Fibroblast of lung (primary cell): ENCODE measurements at regions not wholly inside any gene's neighbourhood (a gene's known extent, or its start where the extent isn't known, plus 50 kb on each side); places are given as distances from the start of the nearest gene placed in this dataset.

ENCODE experiments used
- DNase-seq, 2 donors: peaks; one replicate each; pipeline versions ENCODE4 v3.0.0 to v3.0.0-alpha.2; 2010; ENCODE audit warnings: low read depth in 2 of 2
- H2AFZ ChIP-seq: 2 replicates; pipeline ENCODE4 v1.5.1; 2012; ENCODE audit warnings: low read length, control low read depth, inconsistent platforms
- H3K27ac ChIP-seq: 2 replicates; pipeline ENCODE4 v1.5.1; 2011; ENCODE audit warnings: low read length, control low read depth; ENCODE audit not compliant: insufficient read depth
- H3K27me3 ChIP-seq: 2 replicates; pipeline ENCODE4 v1.5.1; 2011; ENCODE audit warnings: mild to moderate bottlenecking, low read length; ENCODE audit not compliant: control insufficient read depth, insufficient read depth
- H3K36me3 ChIP-seq: 2 replicates; pipeline ENCODE4 v1.5.1; 2011; ENCODE audit warnings: low read length; ENCODE audit not compliant: control insufficient read depth, insufficient read depth
- H3K4me1 ChIP-seq: 2 replicates; pipeline ENCODE4 v1.5.1; 2011; ENCODE audit warnings: low read length; ENCODE audit not compliant: control insufficient read depth, insufficient read depth; ENCODE audit errors: extremely low read depth
- H3K4me2 ChIP-seq: 2 replicates; pipeline ENCODE4 v1.5.1; 2011; ENCODE audit warnings: low read length, control low read depth; ENCODE audit not compliant: insufficient read depth; ENCODE audit errors: extremely low read depth
- H3K4me3 ChIP-seq, 4 experiments: fragments of 200-600 bp in 1 of 4; sonication (generic) in 1 of 4; replicated peaks in 1 of 4; 2 replicates each; pipeline ENCODE4 v1.5.1; 2011 to 2016; ENCODE audit warnings: low read length in 4 of 4, low read depth in 3 of 4, mild to moderate bottlenecking in 3 of 4, control low read depth in 2 of 4, inconsistent platforms in 1 of 4, mixed read lengths in 1 of 4; ENCODE audit not compliant: insufficient read depth in 1 of 4; ENCODE audit errors: control extremely low read depth in 1 of 4
- H3K79me2 ChIP-seq: 2 replicates; pipeline ENCODE4 v1.5.1; 2012; ENCODE audit warnings: mild to moderate bottlenecking, low read length, inconsistent platforms; ENCODE audit not compliant: control insufficient read depth, insufficient read depth
- H3K9ac ChIP-seq: 2 replicates; pipeline ENCODE4 v1.5.1; 2011; ENCODE audit warnings: mild to moderate bottlenecking, low read length, control low read depth; ENCODE audit not compliant: insufficient read depth
- H3K9me3 ChIP-seq: 2 replicates; pipeline ENCODE4 v1.5.1; 2012; ENCODE audit warnings: low read depth, low read length; ENCODE audit not compliant: control insufficient read depth, insufficient read depth
- H4K20me1 ChIP-seq: 2 replicates; pipeline ENCODE4 v1.5.1; 2011; ENCODE audit warnings: low read length; ENCODE audit not compliant: control insufficient read depth, insufficient read depth; ENCODE audit errors: extremely low read depth
- EZH2 ChIP-seq: IDR thresholded peaks from 2 replicates; pipeline ENCODE4 v1.5.1; 2012; ENCODE audit warnings: low read length, control low read depth, mild to moderate bottlenecking; ENCODE audit errors: missing control alignments
- TF ChIP-seq, protein P1 (sequence below), 2 donors: IDR thresholded peaks in 1 of 2; conservative IDR thresholded peaks in 1 of 2; 1 replicate in 1 of 2; 2 replicates in 1 of 2; pipeline ENCODE4 v1.5.1; 2011 to 2012; ENCODE audit warnings: low read length in 2 of 2, control low read depth in 1 of 2, inconsistent platforms in 1 of 2, low read depth in 1 of 2, mild to moderate bottlenecking in 1 of 2

DNA sequence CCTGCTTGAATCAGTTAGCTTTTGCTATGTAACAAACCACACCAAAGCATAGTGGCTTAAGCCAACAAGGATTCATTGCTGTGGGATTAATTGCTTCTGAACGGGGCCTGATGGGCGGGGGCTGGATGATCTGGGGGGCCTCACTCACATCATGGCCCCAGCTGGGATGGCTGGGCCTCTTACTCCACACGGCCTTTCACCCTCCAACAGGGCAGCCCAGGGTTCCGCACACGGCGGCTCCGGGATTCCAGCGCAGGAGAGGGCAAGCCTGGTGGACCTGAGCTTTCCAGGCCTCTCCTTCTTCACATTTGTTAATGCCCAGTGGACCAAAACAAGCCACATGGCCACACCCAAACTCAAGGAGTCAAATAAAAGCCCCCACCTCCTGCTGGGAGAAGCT is 86.3 kb upstream of the PHLPP1 start:
- H4K20me1 ChIP-seq, result no peaks in the 10 kb centered on the region
- H3K79me2 ChIP-seq, result no peaks in the 10 kb centered on the region
- H3K4me3 ChIP-seq, result no peak overlapping the region
- no peaks in the 10 kb centered on the region for H3K9me3 ChIP-seq
- no peak for DNase-seq
- H3K27ac ChIP-seq, result no peak overlapping the region
- no peaks in the 10 kb centered on the region for H3K27me3 ChIP-seq
- H2AFZ ChIP-seq, result no peak overlapping the region
- H3K4me2 ChIP-seq, result no peak overlapping the region
- H3K4me1 ChIP-seq, result no peaks in the 10 kb centered on the region
- TF ChIP-seq, protein P1, sequence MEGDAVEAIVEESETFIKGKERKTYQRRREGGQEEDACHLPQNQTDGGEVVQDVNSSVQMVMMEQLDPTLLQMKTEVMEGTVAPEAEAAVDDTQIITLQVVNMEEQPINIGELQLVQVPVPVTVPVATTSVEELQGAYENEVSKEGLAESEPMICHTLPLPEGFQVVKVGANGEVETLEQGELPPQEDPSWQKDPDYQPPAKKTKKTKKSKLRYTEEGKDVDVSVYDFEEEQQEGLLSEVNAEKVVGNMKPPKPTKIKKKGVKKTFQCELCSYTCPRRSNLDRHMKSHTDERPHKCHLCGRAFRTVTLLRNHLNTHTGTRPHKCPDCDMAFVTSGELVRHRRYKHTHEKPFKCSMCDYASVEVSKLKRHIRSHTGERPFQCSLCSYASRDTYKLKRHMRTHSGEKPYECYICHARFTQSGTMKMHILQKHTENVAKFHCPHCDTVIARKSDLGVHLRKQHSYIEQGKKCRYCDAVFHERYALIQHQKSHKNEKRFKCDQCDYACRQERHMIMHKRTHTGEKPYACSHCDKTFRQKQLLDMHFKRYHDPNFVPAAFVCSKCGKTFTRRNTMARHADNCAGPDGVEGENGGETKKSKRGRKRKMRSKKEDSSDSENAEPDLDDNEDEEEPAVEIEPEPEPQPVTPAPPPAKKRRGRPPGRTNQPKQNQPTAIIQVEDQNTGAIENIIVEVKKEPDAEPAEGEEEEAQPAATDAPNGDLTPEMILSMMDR (conservative IDR thresholded peaks at IDR 0.05 in 1 of 2, IDR thresholded peaks at IDR 0.05 in 1 of 2; ENCODE audit: low read depth in 1 of 2, low read length in 2 of 2), result no peak
- TF ChIP-seq EZH2, result no peak
- no peak overlapping the region for H3K9ac ChIP-seq
- no peaks in the 10 kb centered on the region for H3K36me3 ChIP-seq

DNA sequence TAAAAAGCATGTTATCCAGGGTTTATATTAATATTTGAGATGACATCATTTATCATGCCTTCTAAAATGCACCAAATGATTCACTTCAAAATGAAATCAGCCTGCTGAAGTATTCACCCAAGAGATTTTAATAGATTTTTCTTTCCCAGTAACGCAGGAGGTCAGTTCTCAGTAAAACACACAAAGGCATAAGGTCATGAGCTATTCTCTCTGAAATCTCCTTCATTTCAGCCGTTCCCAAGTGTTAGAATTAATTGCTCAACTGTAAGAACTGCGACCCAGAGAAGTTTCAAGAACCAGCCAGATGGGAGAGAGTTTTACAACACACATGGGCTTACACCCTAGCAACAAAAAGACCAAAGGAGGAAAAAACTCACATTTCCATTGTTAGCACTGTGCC is 84.2 kb upstream of the PHLPP1 start:
- H3K4me2 ChIP-seq, result no peak overlapping the region
- no peaks in the 10 kb centered on the region for H3K4me1 ChIP-seq
- H3K9me3 ChIP-seq, result no peaks in the 10 kb centered on the region
- TF ChIP-seq EZH2, result no peak
- TF ChIP-seq, protein P1 (conservative IDR thresholded peaks at IDR 0.05 in 1 of 2, IDR thresholded peaks at IDR 0.05 in 1 of 2; ENCODE audit: low read depth in 1 of 2, low read length in 2 of 2), result no peak
- H3K27me3 ChIP-seq, result no peaks in the 10 kb centered on the region
- no peak overlapping the region for H3K27ac ChIP-seq
- DNase-seq, result no peak
- no peak overlapping the region for H3K9ac ChIP-seq
- no peak overlapping the region for H3K4me3 ChIP-seq
- H3K36me3 ChIP-seq, result no peaks in the 10 kb centered on the region
- H2AFZ ChIP-seq, result no peak overlapping the region
- H3K79me2 ChIP-seq, result no peaks in the 10 kb centered on the region
- no peaks in the 10 kb centered on the region for H4K20me1 ChIP-seq

DNA sequence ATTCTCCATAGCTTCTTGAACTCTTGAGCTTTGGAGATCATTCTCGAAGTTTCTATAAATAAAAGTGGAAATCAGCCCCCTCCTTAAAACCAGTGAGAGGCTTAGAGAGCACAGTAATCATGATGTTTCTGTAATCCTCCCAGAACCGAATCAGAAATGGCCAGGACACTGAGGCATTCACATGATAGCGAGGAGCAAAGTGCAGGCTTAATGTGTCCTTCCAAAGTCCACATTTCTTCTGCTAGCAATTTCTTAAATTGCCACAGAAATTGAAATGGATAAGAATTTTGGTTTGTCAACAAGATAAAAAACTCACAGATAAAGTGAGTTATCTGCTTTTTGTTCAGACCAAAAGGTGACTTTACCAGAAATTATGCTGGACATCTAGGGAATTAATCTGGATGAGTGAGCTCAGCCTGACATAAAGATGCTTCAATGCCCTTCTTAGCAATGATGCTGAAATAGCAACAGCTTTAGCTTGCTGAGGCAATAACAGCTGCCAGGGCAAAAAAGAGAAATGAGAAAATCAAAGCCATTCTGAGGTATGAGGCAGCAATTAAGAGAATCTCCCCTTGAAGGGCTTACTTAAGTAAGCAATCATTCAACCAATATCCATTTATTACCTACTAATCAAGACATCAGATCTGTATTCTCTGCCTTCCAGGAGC is 82.4 kb upstream of the PHLPP1 start:
- Histone ChIP-seq H3K4me3 (no peak overlapping the region), H4K20me1 (no peaks in the 10 kb centered on the region), H3K9me3 (no peaks in the 10 kb centered on the region), H3K27ac (no peak overlapping the region), H3K4me1 (no peaks in the 10 kb centered on the region), H3K36me3 (no peaks in the 10 kb centered on the region), H3K9ac (no peak overlapping the region), H2AFZ (no peak overlapping the region), H3K79me2 (no peaks in the 10 kb centered on the region), H3K4me2 (no peak overlapping the region), H3K27me3 (no peaks in the 10 kb centered on the region)
- no peak for TF ChIP-seq EZH2
- TF ChIP-seq, protein P1 (conservative IDR thresholded peaks at IDR 0.05 in 1 of 2, IDR thresholded peaks at IDR 0.05 in 1 of 2; ENCODE audit: low read depth in 1 of 2, low read length in 2 of 2), result no peak
- DNase-seq, result no peak
